H9 (cell line): ENCODE measurements at regions not wholly inside any gene's neighbourhood (a gene's known extent, or its start where the extent isn't known, plus 50 kb on each side); places are given as distances from the start of the nearest gene placed in this dataset.

Experiments
- DNase-seq: peaks from one replicate; pipeline ENCODE4 v3.0.0-alpha.2; 2017
- H2AFZ ChIP-seq: one replicate; pipeline ENCODE4 v1.6.1; 2013; ENCODE audit warnings: mild to moderate bottlenecking, low read length, control low read depth, moderate library complexity
- H2AK5ac ChIP-seq: 2 replicates; pipeline ENCODE4 v1.6.1; 2013; ENCODE audit warnings: low read length, control low read depth, mixed read lengths; ENCODE audit not compliant: insufficient read length
- H2BK120ac ChIP-seq: one replicate; pipeline ENCODE4 v1.6.1; 2013; ENCODE audit warnings: low read depth, mild to moderate bottlenecking, low read length, control low read depth, inconsistent platforms; ENCODE audit not compliant: poor library complexity, severe bottlenecking
- H2BK12ac ChIP-seq: 2 replicates; pipeline ENCODE4 v1.6.1; 2013; ENCODE audit warnings: low read length, control low read depth, mixed read lengths, low read depth; ENCODE audit not compliant: insufficient read length
- H2BK15ac ChIP-seq: 2 replicates; pipeline ENCODE4 v1.6.1; 2013; ENCODE audit warnings: low read depth, low read length, control low read depth
- H2BK20ac ChIP-seq: one replicate; pipeline ENCODE4 v1.6.1; 2013; ENCODE audit warnings: low read depth, mild to moderate bottlenecking, low read length, control low read depth, inconsistent platforms; ENCODE audit not compliant: poor library complexity, severe bottlenecking
- H2BK5ac ChIP-seq: 2 replicates; pipeline ENCODE4 v1.6.1; 2013; ENCODE audit warnings: low read length, control low read depth, mixed read lengths; ENCODE audit not compliant: insufficient read length
- H3K14ac ChIP-seq: 2 replicates; pipeline ENCODE4 v1.6.1; 2013; ENCODE audit warnings: low read length, control low read depth; ENCODE audit not compliant: insufficient read depth
- H3K18ac ChIP-seq: 2 replicates; pipeline ENCODE4 v1.6.1; 2013; ENCODE audit warnings: low read depth, mild to moderate bottlenecking, mixed read lengths, low read length, control low read depth; ENCODE audit not compliant: insufficient read length
- H3K23ac ChIP-seq: 2 replicates; pipeline ENCODE4 v1.6.1; 2013; ENCODE audit warnings: low read length, control low read depth, mixed read lengths, low read depth; ENCODE audit not compliant: insufficient read length
- H3K23me2 ChIP-seq: 2 replicates; pipeline ENCODE4 v1.6.1; 2013; ENCODE audit warnings: low read depth, mild to moderate bottlenecking, mixed read lengths, low read length, control low read depth; ENCODE audit not compliant: insufficient read length, poor library complexity, severe bottlenecking
- H3K27ac ChIP-seq: 2 replicates; pipeline ENCODE4 v1.5.1; 2013; ENCODE audit warnings: low read length, control low read depth, mixed read lengths, low read depth; ENCODE audit not compliant: insufficient read length
- H3K27me3 ChIP-seq: 2 replicates; pipeline ENCODE4 v1.6.1; 2013; ENCODE audit warnings: low read length, control low read depth, inconsistent platforms; ENCODE audit not compliant: insufficient read depth
- H3K4ac ChIP-seq: 2 replicates; pipeline ENCODE4 v1.6.1; 2013; ENCODE audit warnings: low read depth, mild to moderate bottlenecking, control low read depth, inconsistent platforms, low read length, moderate library complexity
- H3K4me1 ChIP-seq: 2 replicates; pipeline ENCODE4 v1.6.1; 2013; ENCODE audit warnings: low read length, control low read depth, inconsistent platforms; ENCODE audit not compliant: insufficient read depth
- H3K4me2 ChIP-seq: 2 replicates; pipeline ENCODE4 v1.6.1; 2013; ENCODE audit warnings: low read length, control low read depth, mixed read lengths; ENCODE audit not compliant: insufficient read length, insufficient read depth
- H3K56ac ChIP-seq: 2 replicates; pipeline ENCODE4 v1.6.1; 2013; ENCODE audit warnings: low read depth, mild to moderate bottlenecking, mixed read lengths, low read length, control low read depth; ENCODE audit not compliant: insufficient read length
- H3K79me1 ChIP-seq: 2 replicates; pipeline ENCODE4 v1.6.1; 2013; ENCODE audit warnings: low read depth, mild to moderate bottlenecking, moderate library complexity, low read length, control low read depth, inconsistent platforms; ENCODE audit not compliant: insufficient read depth, poor library complexity, severe bottlenecking
- H3K79me2 ChIP-seq: 2 replicates; pipeline ENCODE4 v1.6.1; 2013; ENCODE audit warnings: low read length, control low read depth, inconsistent platforms; ENCODE audit not compliant: insufficient read depth
- H3K9ac ChIP-seq: 2 replicates; pipeline ENCODE4 v1.6.1; 2013; ENCODE audit warnings: low read length, control low read depth, mixed read lengths; ENCODE audit not compliant: insufficient read length; ENCODE audit errors: extremely low read depth
- H3K9me3 ChIP-seq: one replicate; pipeline ENCODE4 v1.6.1; 2013; ENCODE audit warnings: low read depth, low read length, inconsistent platforms; ENCODE audit not compliant: control insufficient read depth
- H3T11ph ChIP-seq: one replicate; pipeline ENCODE4 v1.6.1; 2013; ENCODE audit warnings: mild to moderate bottlenecking, low read length, control low read depth, inconsistent platforms
- H4K20me1 ChIP-seq: one replicate; pipeline ENCODE4 v1.6.1; 2013; ENCODE audit not compliant: control insufficient read depth, insufficient read length, insufficient read depth
- H4K5ac ChIP-seq: 2 replicates; pipeline ENCODE4 v1.6.1; 2013; ENCODE audit warnings: low read depth, mild to moderate bottlenecking, mixed read lengths, low read length, control low read depth; ENCODE audit not compliant: insufficient read length
- H4K8ac ChIP-seq: replicated peaks from 2 replicates; pipeline ENCODE4 v1.6.1; 2013; ENCODE audit warnings: low read length, control low read depth, mixed read lengths, low read depth; ENCODE audit not compliant: insufficient read length
- H4K91ac ChIP-seq: 2 replicates; pipeline ENCODE4 v1.6.1; 2013; ENCODE audit warnings: low read depth, mild to moderate bottlenecking, moderate library complexity, mixed read lengths, low read length, control low read depth; ENCODE audit not compliant: insufficient read length
- H3K27ac Mint-ChIP-seq, 3 experiments: 2 replicates in 2 of 3; 3 replicates in 1 of 3; pipeline ENCODE4 v1.8.0; 2020 to 2021; ENCODE audit warnings: mixed read lengths in 3 of 3, mild to moderate bottlenecking in 1 of 3, moderate library complexity in 1 of 3
- H3K27me3 Mint-ChIP-seq: 2 replicates; pipeline ENCODE4 v1.8.0; 2021; ENCODE audit warnings: low read depth, mild to moderate bottlenecking, moderate library complexity, mixed read lengths
- H3K36me3 Mint-ChIP-seq, 3 experiments: 2 replicates in 2 of 3; 3 replicates in 1 of 3; pipeline ENCODE4 v1.8.0; 2020 to 2021; ENCODE audit warnings: low read depth in 3 of 3, mixed read lengths in 3 of 3; ENCODE audit not compliant: insufficient read depth in 1 of 3
- H3K4me1 Mint-ChIP-seq, 2 experiments: 2 replicates each; pipeline ENCODE4 v1.8.0; 2020; ENCODE audit warnings: mixed read lengths in 2 of 2
- H3K4me3 Mint-ChIP-seq, 2 experiments: 2 replicates in 1 of 2; 3 replicates in 1 of 2; pipeline ENCODE4 v1.8.0; 2020 to 2021; ENCODE audit warnings: mild to moderate bottlenecking in 2 of 2, mixed read lengths in 2 of 2, moderate library complexity in 1 of 2
- H3K9me3 Mint-ChIP-seq, 2 experiments: 2 replicates in 1 of 2; 3 replicates in 1 of 2; pipeline ENCODE4 v1.8.0; 2020; ENCODE audit warnings: mild to moderate bottlenecking in 2 of 2, mixed read lengths in 2 of 2, moderate library complexity in 1 of 2
- CTCF ChIP-seq: fragments of 200-600 bp; sonication (generic); conservative IDR thresholded peaks from 3 replicates; pipeline ENCODE4 v1.8.0; 2021; ENCODE audit warnings: antibody characterized with exemption, mild to moderate bottlenecking
- WGBS: extraction: QIAGEN DNeasy Blood & Tissue Kit; methylation state at CpG from one replicate; pipeline ENCODE4 v1.1.7; 2013; ENCODE audit warnings: missing lambda C conversion rate, low lambda C conversion rate, mixed read lengths; ENCODE audit not compliant: insufficient read length; ENCODE audit errors: extremely low coverage; 5-methylcytosine and 5-hydroxymethylcytosine counted together

DNA sequence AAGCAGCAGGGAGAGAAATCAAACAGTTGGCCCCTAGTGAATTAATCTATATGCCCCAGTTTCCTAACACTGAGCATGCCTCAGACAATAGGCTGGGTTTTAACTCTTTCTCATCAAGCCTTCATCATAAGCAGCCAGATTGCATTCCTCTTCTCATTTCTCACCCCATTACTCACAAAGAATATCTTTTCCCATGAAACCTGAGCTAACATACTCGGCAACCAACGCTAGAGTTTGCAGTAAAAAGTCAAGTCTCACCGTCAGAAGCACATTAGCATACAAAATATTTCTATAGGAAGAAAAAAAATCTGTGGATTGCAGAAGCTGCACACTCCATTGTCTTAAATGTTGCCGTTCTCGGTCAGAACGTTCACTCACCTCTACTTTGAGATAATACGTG, 429.9 kb upstream of the ARID1B start:
- H3K9ac ChIP-seq = no peak overlapping the region
- no peaks in the 10 kb centered on the region for H3K9me3 Mint-ChIP-seq
- H3K4me2 ChIP-seq = no peak overlapping the region
- no peak overlapping the region for H3K23ac ChIP-seq
- H3K27me3 ChIP-seq = no peaks in the 10 kb centered on the region
- H2AK5ac ChIP-seq = no peak overlapping the region
- H4K20me1 ChIP-seq = no peaks in the 10 kb centered on the region
- no peak overlapping the region for H2BK20ac ChIP-seq
- no peaks in the 10 kb centered on the region for H3K9me3 ChIP-seq
- no peak overlapping the region for H3K56ac ChIP-seq
- no peak overlapping the region for H3K14ac ChIP-seq
- DNase-seq = no peak
- H3K4me3 Mint-ChIP-seq = no peak overlapping the region
- H2AFZ ChIP-seq = no peak overlapping the region
- H4K5ac ChIP-seq = no peak overlapping the region
- H4K8ac ChIP-seq = no peak overlapping the region
- no peak overlapping the region for H3T11ph ChIP-seq
- no peaks in the 10 kb centered on the region for H3K4me1 ChIP-seq
- H3K79me2 ChIP-seq = no peaks in the 10 kb centered on the region
- TF ChIP-seq CTCF = no peak
- H2BK15ac ChIP-seq = no peak overlapping the region
- no peak overlapping the region for H4K91ac ChIP-seq
- no peaks in the 10 kb centered on the region for H3K79me1 ChIP-seq
- H2BK5ac ChIP-seq = no peak overlapping the region
- WGBS = no CpG with 5 or more reads among the region's 7 CpGs
- no peak overlapping the region for H3K27ac Mint-ChIP-seq
- H3K27ac ChIP-seq = no peak overlapping the region
- no peaks in the 10 kb centered on the region for H3K4me1 Mint-ChIP-seq
- no peak overlapping the region for H3K4ac ChIP-seq
- no peak overlapping the region for H3K18ac ChIP-seq
- no peak overlapping the region for H2BK120ac ChIP-seq
- H2BK12ac ChIP-seq = no peak overlapping the region
- no peaks in the 10 kb centered on the region for H3K27me3 Mint-ChIP-seq
- H3K23me2 ChIP-seq = no peaks in the 10 kb centered on the region
- no peaks in the 10 kb centered on the region for H3K36me3 Mint-ChIP-seq
